HepG2 (cell line): ENCODE measurements at regions not wholly inside any gene's neighbourhood (a gene's known extent, or its start where the extent isn't known, plus 50 kb on each side); places are given as distances from the start of the nearest gene placed in this dataset.

Experiments
- ATAC-seq: fragments of 200-7000 bp; cut with Tn5 transposase; 3 replicates; pipeline ENCODE4 v1.9.1; 2020; ENCODE audit warnings: mild to moderate bottlenecking, moderate library complexity
- BruUV-seq: library from RNA; stranded (reverse); fragments of 400-500 nt; replicated peaks from 2 replicates; lab custom pipeline; 2021; lab: Mats Ljungman, UMichigan
- CTCF ChIA-PET: fragments of 300-600 bp; formaldehyde crosslinking; extraction: SDS; loops from one replicate; lab custom pipeline; 2021; ENCODE audit warnings: low total read pairs, inconsistent platforms, low intra/inter-chr PET ratio; lab: Yijun Ruan, JAX
- POLR2A ChIA-PET: fragments of 350-600 bp; sonication (Branson Sonifier 250); formaldehyde crosslinking; loops from one replicate; lab custom pipeline; 2020; ENCODE audit warnings: antibody characterized with exemption, inconsistent platforms; lab: Yijun Ruan, JAX
- DNase-seq: peaks from one replicate; pipeline ENCODE4 v3.0.0-alpha.2; 2015; ENCODE audit warnings: low spot score
- FAIRE-seq: peaks from 3 replicates; lab custom pipeline; 2011; peaks lifted over from hg19 to GRCh38; lab: Jason Lieb, UNC
- H2AFZ ChIP-seq: one replicate; pipeline ENCODE4 v1.6.1; 2011; ENCODE audit warnings: low read length, inconsistent platforms
- H3K27ac ChIP-seq: fragments of 300-600 bp; 3 replicates; pipeline ENCODE4 v1.8.0; 2011; ENCODE audit warnings: mixed run types, mild to moderate bottlenecking, mixed read lengths, low read length, inconsistent platforms; ENCODE audit not compliant: insufficient read depth; ENCODE audit errors: extremely low read length
- H3K27me3 ChIP-seq, 2 experiments: fragments of 200-600 bp in 1 of 2; 2 replicates in 1 of 2; 3 replicates in 1 of 2; pipeline versions ENCODE4 v1.6.0 to v1.8.0; 2011; ENCODE audit warnings: low read length in 2 of 2, mild to moderate bottlenecking in 2 of 2, moderate library complexity in 2 of 2, inconsistent platforms in 1 of 2; ENCODE audit not compliant: insufficient read depth in 2 of 2, control insufficient read depth in 1 of 2
- H3K36me3 ChIP-seq, 2 experiments: fragments of 200-600 bp in 1 of 2; replicated peaks in 1 of 2; 2 replicates in 1 of 2; 3 replicates in 1 of 2; pipeline versions ENCODE4 v1.5.1 to v1.8.0; 2011; ENCODE audit warnings: low read length in 2 of 2, inconsistent platforms in 1 of 2; ENCODE audit not compliant: insufficient read depth in 2 of 2, control insufficient read depth in 1 of 2
- H3K4me1 ChIP-seq: 2 replicates; pipeline ENCODE4 v1.5.1; 2012; ENCODE audit warnings: low read length, inconsistent platforms; ENCODE audit not compliant: insufficient read depth
- H3K4me2 ChIP-seq: 2 replicates; pipeline ENCODE4 v1.6.0; 2011; ENCODE audit warnings: low read depth, low read length, inconsistent platforms
- H3K4me3 ChIP-seq, 3 experiments: fragments of 200-600 bp in 1 of 3; sonication (generic), shearing (Covaris generic) in 1 of 3; replicated peaks in 1 of 3; 2 replicates each; pipeline ENCODE4 v1.5.1; 2011 to 2016; ENCODE audit warnings: low read length in 3 of 3, inconsistent platforms in 2 of 3, low read depth in 2 of 3, mild to moderate bottlenecking in 2 of 3, control low read depth in 1 of 3, mixed read lengths in 1 of 3; ENCODE audit not compliant: insufficient read depth in 1 of 3
- H3K79me2 ChIP-seq: one replicate; pipeline ENCODE4 v1.6.1; 2011; ENCODE audit warnings: low read length, inconsistent platforms; ENCODE audit not compliant: insufficient read depth
- H3K9ac ChIP-seq: 2 replicates; pipeline ENCODE4 v1.6.0; 2011; ENCODE audit warnings: mild to moderate bottlenecking, low read depth, low read length, inconsistent platforms; ENCODE audit not compliant: insufficient read depth
- H3K9me3 ChIP-seq: 2 replicates; pipeline ENCODE4 v1.5.1; 2012; ENCODE audit warnings: mild to moderate bottlenecking, low read length
- H4K20me1 ChIP-seq: 2 replicates; pipeline ENCODE4 v1.6.0; 2011; ENCODE audit warnings: inconsistent platforms, mild to moderate bottlenecking, low read length, moderate library complexity; ENCODE audit not compliant: insufficient read depth
- DRAP1 ChIP-seq: IDR thresholded peaks from 2 replicates; pipeline ENCODE4 v1.6.1; 2016; ENCODE audit warnings: missing genetic modification reagents, missing compliant biosample characterization
- HNF1A ChIP-seq, 2 experiments: sonication (generic) in 1 of 2; formaldehyde crosslinking in 1 of 2; IDR thresholded peaks; 2 replicates each; pipeline versions ENCODE4 v1.4.0 to v1.6.1; 2016 to 2020; ENCODE audit warnings: borderline replicate concordance in 1 of 2, low read depth in 1 of 2, mild to moderate bottlenecking in 1 of 2, missing genetic modification reagents in 1 of 2
- HOXA7 ChIP-seq: sonication (generic); formaldehyde crosslinking; IDR thresholded peaks from 2 replicates; pipeline ENCODE4 v1.8.1; 2022; ENCODE audit warnings: mild to moderate bottlenecking, missing genetic modification reagents, moderate library complexity
- SP1 ChIP-seq, 2 experiments: fragments of 450-650 bp in 1 of 2; sonication (generic) in 1 of 2; formaldehyde crosslinking in 1 of 2; IDR thresholded peaks; 2 replicates each; pipeline versions ENCODE4 v1.4.0 to v1.6.1; 2016 to 2020; ENCODE audit warnings: missing genetic modification reagents in 1 of 2
- ZNF543 ChIP-seq: sonication (generic); formaldehyde crosslinking; IDR thresholded peaks from 2 replicates; pipeline ENCODE4 v1.4.0; 2020; ENCODE audit warnings: mild to moderate bottlenecking, missing genetic modification reagents
- WGBS: methylation state at CpG from one replicate; pipeline ENCODE4 v1.1.6; 2017; ENCODE audit warnings: low lambda C conversion rate; 5-methylcytosine and 5-hydroxymethylcytosine counted together
- in situ Hi-C: cut with HindIII; loops from 2 replicates; pipeline ENCODE4 v1.10.0; 2017; ENCODE audit warnings: low pct_unique_long_range_greater_than_20kb; ENCODE audit not compliant: extremely low pct_ligation_motif_present
- intact Hi-C: fragments of 100-400 bp; cut with micrococcal nuclease; formaldehyde crosslinking; loops from one replicate; pipeline ENCODE4 v1.10.0; 2022; ENCODE audit not compliant: unreplicated experiment

GRCh38 chrX:122055460-122055859, 1008.0 kb downstream of the GLUD2 start:
- WGBS: 0% methylated on average over 2 of the region's 2 CpGs
- H3K4me1 ChIP-seq: no peaks in the 10 kb centered on the region
- no peaks in the 10 kb centered on the region for H3K9me3 ChIP-seq
- BruUV-seq: no TSS peak
- H3K27ac ChIP-seq: no peak overlapping the region
- intact Hi-C loops: no loop called here
- in situ Hi-C loops: no loop called here
- TF ChIP-seq HNF1A (IDR thresholded peaks at IDR 0.05; ENCODE audit: low read depth) (no peak), HNF1A (CRISPR knock-in tag; IDR thresholded peaks at IDR 0.05; ENCODE audit: borderline replicate concordance) (no peak), ZNF543 (no peak), DRAP1 (CRISPR knock-in tag) (no peak), SP1 (IDR thresholded peaks at IDR 0.05) (no peak), SP1 (CRISPR knock-in tag; IDR thresholded peaks at IDR 0.05) (no peak), HOXA7 (CRISPR knock-in tag) (no peak)
- H3K4me3 ChIP-seq: no peak overlapping the region
- FAIRE-seq (no peak), DNase-seq (no peak), ATAC-seq (no peak)
- no peaks in the 10 kb centered on the region for H3K27me3 ChIP-seq
- no peak overlapping the region for H3K9ac ChIP-seq
- H3K4me2 ChIP-seq: no peak overlapping the region
- ChIA-PET CTCF (no interaction called here), POLR2A (no interaction called here)
- no peaks in the 10 kb centered on the region for H4K20me1 ChIP-seq
- H3K79me2 ChIP-seq: no peaks in the 10 kb centered on the region
- H2AFZ ChIP-seq: no peak overlapping the region
- no peaks in the 10 kb centered on the region for H3K36me3 ChIP-seq
